PC-9 (cell line): ENCODE measurements at regions not wholly inside any gene's neighbourhood (a gene's known extent, or its start where the extent isn't known, plus 50 kb on each side); places are given as distances from the start of the nearest gene placed in this dataset.

Experiments used
- BruUV-seq: library from RNA; stranded (reverse); fragments of 400-500 nt; replicated peaks from 2 replicates; lab custom pipeline; 2021; lab: Mats Ljungman, UMichigan
- CTCF ChIA-PET: fragments of 300-600 bp; sonication (Branson Sonifier 250); formaldehyde crosslinking; loops from one replicate; lab custom pipeline; 2022; ENCODE audit warnings: antibody characterized with exemption; lab: Charles Lee
- POLR2A ChIA-PET: fragments of 300-600 bp; sonication (Branson Sonifier 250); formaldehyde crosslinking; loops from one replicate; lab custom pipeline; 2022; ENCODE audit warnings: antibody characterized with exemption; ENCODE audit not compliant: unreplicated experiment; lab: Charles Lee
- DNase-seq, 2 experiments: peaks; one replicate each; pipeline versions ENCODE4 v3.0.0 to v3.0.0-alpha.2; 2015 to 2022; ENCODE audit warnings: mixed read lengths in 1 of 2
- H2AFZ ChIP-seq: fragments of 200-600 bp; sonication (generic); 2 replicates; pipeline ENCODE4 v1.8.1; 2017; ENCODE audit warnings: antibody characterized with exemption
- H3F3A ChIP-seq: fragments of 200-600 bp; sonication (generic); 2 replicates; pipeline ENCODE4 v1.8.1; 2017; ENCODE audit warnings: antibody characterized with exemption, mild to moderate bottlenecking, low read depth; ENCODE audit not compliant: insufficient read depth
- H3K27ac ChIP-seq: fragments of 200-600 bp; sonication (generic); 2 replicates; pipeline ENCODE4 v1.6.1; 2016; ENCODE audit warnings: mixed run types
- H3K27me3 ChIP-seq: fragments of 200-600 bp; sonication (generic); 2 replicates; pipeline ENCODE4 v1.6.1; 2016; ENCODE audit warnings: low read depth, mixed run types; ENCODE audit not compliant: insufficient read depth
- H3K36me3 ChIP-seq: fragments of 200-600 bp; sonication (generic); 2 replicates; pipeline ENCODE4 v1.6.1; 2016; ENCODE audit warnings: low read depth, mixed run types
- H3K4me1 ChIP-seq: fragments of 200-600 bp; sonication (generic); replicated peaks from 2 replicates; pipeline ENCODE4 v1.6.1; 2016; ENCODE audit warnings: mixed run types; ENCODE audit not compliant: insufficient read depth
- H3K4me2 ChIP-seq: fragments of 200-600 bp; sonication (generic); 2 replicates; pipeline ENCODE4 v1.6.1; 2017; ENCODE audit warnings: mixed run types
- H3K4me3 ChIP-seq: fragments of 200-600 bp; sonication (generic); 2 replicates; pipeline ENCODE4 v1.6.1; 2016; ENCODE audit warnings: mixed run types
- H3K79me2 ChIP-seq: fragments of 200-600 bp; sonication (generic); 2 replicates; pipeline ENCODE4 v1.6.1; 2017; ENCODE audit warnings: low read depth, mixed run types
- H3K9me2 ChIP-seq: fragments of 200-600 bp; sonication (generic); 2 replicates; pipeline ENCODE4 v1.8.1; 2017; ENCODE audit warnings: mild to moderate bottlenecking; ENCODE audit not compliant: insufficient read depth
- H3K9me3 ChIP-seq: fragments of 200-600 bp; sonication (generic); 2 replicates; pipeline ENCODE4 v1.8.1; 2016; ENCODE audit warnings: low read depth; ENCODE audit not compliant: insufficient read depth
- H4K20me1 ChIP-seq: fragments of 200-600 bp; sonication (generic); 2 replicates; pipeline ENCODE4 v1.8.1; 2017; ENCODE audit not compliant: insufficient read depth
- EZH2 ChIP-seq: fragments of 200-600 bp; sonication (generic); IDR thresholded peaks from 2 replicates; pipeline ENCODE4 v1.8.0; 2017; ENCODE audit warnings: antibody characterized with exemption, low read depth
- intact Hi-C: fragments of 100-400 bp; cut with micrococcal nuclease; formaldehyde crosslinking; loops from one replicate; pipeline ENCODE4 v1.10.0; 2022; ENCODE audit not compliant: unreplicated experiment
- TF ChIP-seq, protein P1 (sequence below): fragments of 200-600 bp; sonication (generic); conservative IDR thresholded peaks from 2 replicates; pipeline ENCODE4 v1.6.1; 2017; ENCODE audit warnings: mixed run types, antibody characterized with exemption, mild to moderate bottlenecking, moderate library complexity

DNA sequence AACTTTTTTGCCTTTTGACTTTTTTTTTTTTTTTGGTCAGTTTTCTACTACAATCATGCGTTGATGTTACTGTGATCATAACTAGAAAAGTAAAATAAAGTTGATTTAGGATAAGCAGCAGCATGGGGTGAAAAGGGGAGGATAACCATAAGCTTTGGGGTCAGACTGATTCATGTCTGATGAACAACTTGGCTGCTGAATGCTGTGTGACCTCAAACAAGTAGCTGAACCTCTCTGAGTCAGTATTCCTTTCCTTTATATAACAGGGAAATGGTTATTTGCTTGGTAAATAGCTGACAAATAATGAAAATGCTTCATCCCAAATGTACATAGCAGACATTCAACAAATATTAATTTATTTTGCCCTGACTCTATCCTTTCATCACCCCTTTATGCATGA is 413.0 kb downstream of the VRK1 start:
- Histone ChIP-seq H2AFZ (no peak overlapping the region), H3K4me2 (no peak overlapping the region), H3K9me2 (no peaks in the 10 kb centered on the region), H3K36me3 (no peaks in the 10 kb centered on the region), H3K27me3 (peaks cover 30% of the 10 kb centered on the region), H3K27ac (no peak overlapping the region), H3K4me3 (no peak overlapping the region), H3K9me3 (no peaks in the 10 kb centered on the region), H3F3A (no peaks in the 10 kb centered on the region), H3K79me2 (no peaks in the 10 kb centered on the region), H4K20me1 (no peaks in the 10 kb centered on the region), H3K4me1 (no peaks in the 10 kb centered on the region)
- no peak for DNase-seq
- ChIA-PET CTCF (no interaction called here), POLR2A (no interaction called here)
- BruUV-seq: no TSS peak
- intact Hi-C loops: no loop called here
- TF ChIP-seq, protein P1, sequence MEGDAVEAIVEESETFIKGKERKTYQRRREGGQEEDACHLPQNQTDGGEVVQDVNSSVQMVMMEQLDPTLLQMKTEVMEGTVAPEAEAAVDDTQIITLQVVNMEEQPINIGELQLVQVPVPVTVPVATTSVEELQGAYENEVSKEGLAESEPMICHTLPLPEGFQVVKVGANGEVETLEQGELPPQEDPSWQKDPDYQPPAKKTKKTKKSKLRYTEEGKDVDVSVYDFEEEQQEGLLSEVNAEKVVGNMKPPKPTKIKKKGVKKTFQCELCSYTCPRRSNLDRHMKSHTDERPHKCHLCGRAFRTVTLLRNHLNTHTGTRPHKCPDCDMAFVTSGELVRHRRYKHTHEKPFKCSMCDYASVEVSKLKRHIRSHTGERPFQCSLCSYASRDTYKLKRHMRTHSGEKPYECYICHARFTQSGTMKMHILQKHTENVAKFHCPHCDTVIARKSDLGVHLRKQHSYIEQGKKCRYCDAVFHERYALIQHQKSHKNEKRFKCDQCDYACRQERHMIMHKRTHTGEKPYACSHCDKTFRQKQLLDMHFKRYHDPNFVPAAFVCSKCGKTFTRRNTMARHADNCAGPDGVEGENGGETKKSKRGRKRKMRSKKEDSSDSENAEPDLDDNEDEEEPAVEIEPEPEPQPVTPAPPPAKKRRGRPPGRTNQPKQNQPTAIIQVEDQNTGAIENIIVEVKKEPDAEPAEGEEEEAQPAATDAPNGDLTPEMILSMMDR: no peak
- no peak for TF ChIP-seq EZH2

GRCh38 chr14:97212399-97212798 is 415.2 kb downstream of the VRK1 start:
- Histone ChIP-seq H2AFZ (no peak overlapping the region), H3K9me2 (no peaks in the 10 kb centered on the region), H3K4me3 (no peak overlapping the region), H3K27me3 (peaks cover 46% of the 10 kb centered on the region), H3K79me2 (no peaks in the 10 kb centered on the region), H3K9me3 (no peaks in the 10 kb centered on the region), H3K4me2 (no peak overlapping the region), H4K20me1 (no peaks in the 10 kb centered on the region), H3K27ac (no peak overlapping the region), H3F3A (no peaks in the 10 kb centered on the region), H3K36me3 (no peaks in the 10 kb centered on the region), H3K4me1 (no peaks in the 10 kb centered on the region)
- ChIA-PET CTCF (no interaction called here), POLR2A (no interaction called here)
- BruUV-seq: no TSS peak
- DNase-seq: no peak
- TF ChIP-seq EZH2: no peak
- TF ChIP-seq, protein P1: no peak
- intact Hi-C loops: no loop called here

DNA sequence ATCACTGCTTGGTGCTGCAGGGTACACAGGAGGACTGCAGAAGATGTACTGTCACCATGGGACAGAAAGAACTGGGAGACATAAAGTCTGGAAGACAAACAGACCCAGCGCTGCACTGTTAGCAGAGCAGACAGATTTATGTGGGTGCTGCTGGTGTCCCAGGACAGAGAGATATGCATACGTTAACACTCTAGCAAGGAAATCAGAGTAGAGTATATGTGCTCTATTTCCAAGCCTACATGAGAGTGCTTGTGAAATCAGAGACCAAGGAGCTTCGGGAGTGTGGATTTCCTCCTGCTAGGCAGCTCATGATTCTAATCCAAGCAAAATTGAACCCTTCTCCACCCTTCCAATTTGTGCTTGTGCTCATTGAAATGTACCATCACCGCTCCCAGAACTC is 416.5 kb downstream of the VRK1 start:
- H3K9me2 ChIP-seq: no peaks in the 10 kb centered on the region
- ChIA-PET CTCF (no interaction called here), POLR2A (no interaction called here)
- no peaks in the 10 kb centered on the region for H3K36me3 ChIP-seq
- no peaks in the 10 kb centered on the region for H3K79me2 ChIP-seq
- BruUV-seq: no TSS peak
- no peak overlapping the region for H2AFZ ChIP-seq
- H3F3A ChIP-seq: no peaks in the 10 kb centered on the region
- intact Hi-C loops: no loop called here
- H3K4me2 ChIP-seq: no peak overlapping the region
- H3K4me1 ChIP-seq: no peaks in the 10 kb centered on the region
- no peaks in the 10 kb centered on the region for H4K20me1 ChIP-seq
- no peak overlapping the region for H3K4me3 ChIP-seq
- TF ChIP-seq, protein P1: no peak
- TF ChIP-seq EZH2: no peak
- H3K27ac ChIP-seq: no peak overlapping the region
- H3K27me3 ChIP-seq: peaks cover 55% of the 10 kb centered on the region
- DNase-seq: no peak
- H3K9me3 ChIP-seq: no peaks in the 10 kb centered on the region
